Stimulated activated naive B cell treated with anti-CD40 and anti-IgM and Interleukin-4, amounts not matched to agents 10 μg/mL and 1 μg/mL and 100 μg/mL, for 72 hours (primary cell): ENCODE measurements at regions not wholly inside any gene's neighbourhood (a gene's known extent, or its start where the extent isn't known, plus 50 kb on each side); places are given as distances from the start of the nearest gene placed in this dataset.
"Not testable (repeated sequence)": the region's sequence is repeated elsewhere in the genome, so short reads cannot be mapped to it uniquely, and the experiment has no call there.

Experiments used
- ATAC-seq, 2 donors: fragments of 150-1000 bp; cut with Tn5 transposase; replicated peaks; 2 replicates each; pipeline ENCODE4 v1.10.0; 2021; ENCODE audit warnings: moderate library complexity in 1 of 2
- DNase-seq: peaks from one replicate; pipeline ENCODE4 v3.0.0; 2021
- H3K27ac Mint-ChIP-seq: one replicate; pipeline ENCODE4 v1.8.0; 2022; ENCODE audit warnings: mild to moderate bottlenecking, mixed read lengths
- H3K27me3 Mint-ChIP-seq, 2 donors: one replicate each; pipeline ENCODE4 v1.8.0; 2022; ENCODE audit warnings: mixed read lengths in 2 of 2
- H3K36me3 Mint-ChIP-seq, 2 donors: one replicate each; pipeline ENCODE4 v1.8.0; 2022; ENCODE audit warnings: mixed read lengths in 2 of 2, mild to moderate bottlenecking in 1 of 2
- H3K4me1 Mint-ChIP-seq, 2 donors: one replicate each; pipeline ENCODE4 v1.8.0; 2022; ENCODE audit warnings: mixed read lengths in 2 of 2, mild to moderate bottlenecking in 1 of 2
- H3K4me3 Mint-ChIP-seq, 2 donors: one replicate each; pipeline ENCODE4 v1.8.0; 2022; ENCODE audit warnings: mild to moderate bottlenecking in 2 of 2, mixed read lengths in 2 of 2, moderate library complexity in 1 of 2
- H3K9me3 Mint-ChIP-seq, 2 donors: one replicate each; pipeline ENCODE4 v1.8.0; 2022; ENCODE audit warnings: mixed read lengths in 2 of 2, mild to moderate bottlenecking in 1 of 2

- Mint-ChIP-seq H3K36me3 (no peaks in the 10 kb centered on the region), H3K4me1 (no peaks in the 10 kb centered on the region), H3K27ac (no peak overlapping the region), H3K4me3 (no peak overlapping the region), H3K9me3 (peaks cover 0 to 4% of the 10 kb centered on the region in 2 donors), H3K27me3 (no peaks in the 10 kb centered on the region)
- no peak for ATAC-seq
- DNase-seq: no peak
Measured at GRCh38 chrX:144716187-144716586, 531.1 kb upstream of the SPANXN1 start.

- DNase-seq (no peak), ATAC-seq (no peak)
- H3K9me3 Mint-ChIP-seq: peaks cover 3 to 5% of the 10 kb centered on the region in 2 donors
- no peak overlapping the region for H3K4me3 Mint-ChIP-seq
- no peaks in the 10 kb centered on the region for H3K36me3 Mint-ChIP-seq
- no peaks in the 10 kb centered on the region for H3K4me1 Mint-ChIP-seq
- H3K27ac Mint-ChIP-seq: no peak overlapping the region
- H3K27me3 Mint-ChIP-seq: no peaks in the 10 kb centered on the region
Measured at GRCh38 chrX:144717682-144718081, 529.6 kb upstream of the SPANXN1 start.

- H3K4me1 Mint-ChIP-seq: no peaks in the 10 kb centered on the region
- peaks cover 5 to 6% of the 10 kb centered on the region in 2 donors for H3K9me3 Mint-ChIP-seq
- ATAC-seq: no peak
- DNase-seq: no peak
- H3K36me3 Mint-ChIP-seq: no peaks in the 10 kb centered on the region
- H3K27me3 Mint-ChIP-seq: no peaks in the 10 kb centered on the region
- H3K27ac Mint-ChIP-seq: no peak overlapping the region
- H3K4me3 Mint-ChIP-seq: no peak overlapping the region
Measured at GRCh38 chrX:144722307-144722706, 525.0 kb upstream of the SPANXN1 start.

GRCh38 chrX:144730471-144730870 lies 516.8 kb upstream of the SPANXN1 start:
- ATAC-seq (no peak), DNase-seq (no peak)
- Mint-ChIP-seq H3K9me3 (peaks cover 0 to 1% of the 10 kb centered on the region in 2 donors), H3K4me1 (no peaks in the 10 kb centered on the region), H3K27me3 (no peaks in the 10 kb centered on the region), H3K36me3 (no peaks in the 10 kb centered on the region), H3K4me3 (no peak overlapping the region), H3K27ac (no peak overlapping the region)

- peaks cover 0 to 1% of the 10 kb centered on the region in 2 donors for H3K9me3 Mint-ChIP-seq
- DNase-seq (no peak), ATAC-seq (no peak)
- no peaks in the 10 kb centered on the region for H3K4me1 Mint-ChIP-seq
- H3K4me3 Mint-ChIP-seq: no peak overlapping the region
- no peaks in the 10 kb centered on the region for H3K36me3 Mint-ChIP-seq
- H3K27ac Mint-ChIP-seq: no peak overlapping the region
- no peaks in the 10 kb centered on the region for H3K27me3 Mint-ChIP-seq
Measured at GRCh38 chrX:144732588-144732987, 514.7 kb upstream of the SPANXN1 start.

GRCh38 chrX:144738246-144738645 lies 509.1 kb upstream of the SPANXN1 start:
- no peak overlapping the region for H3K27ac Mint-ChIP-seq
- no peak for ATAC-seq
- H3K9me3 Mint-ChIP-seq: no peaks in the 10 kb centered on the region
- H3K27me3 Mint-ChIP-seq: no peaks in the 10 kb centered on the region
- no peaks in the 10 kb centered on the region for H3K4me1 Mint-ChIP-seq
- no peak for DNase-seq
- no peak overlapping the region for H3K4me3 Mint-ChIP-seq
- H3K36me3 Mint-ChIP-seq: no peaks in the 10 kb centered on the region

GRCh38 chrX:144768540-144768939 lies 478.8 kb upstream of the SPANXN1 start:
- DNase-seq (no peak), ATAC-seq (no peak)
- Mint-ChIP-seq H3K36me3 (no peaks in the 10 kb centered on the region), H3K4me3 (no peak overlapping the region), H3K9me3 (no peaks in the 10 kb centered on the region), H3K27me3 (no peaks in the 10 kb centered on the region), H3K4me1 (no peaks in the 10 kb centered on the region), H3K27ac (no peak overlapping the region)

- H3K4me1 Mint-ChIP-seq, H3K36me3 Mint-ChIP-seq, H3K27ac Mint-ChIP-seq, H3K27me3 Mint-ChIP-seq, DNase-seq, ATAC-seq, H3K9me3 Mint-ChIP-seq, H3K4me3 Mint-ChIP-seq: not testable (repeated sequence)
Measured at GRCh38 chrX:144783528-144783927, 463.8 kb upstream of the SPANXN1 start.

GRCh38 chrX:144790148-144790547 lies 457.2 kb upstream of the SPANXN1 start:
- Mint-ChIP-seq H3K4me1 (no peaks in the 10 kb centered on the region), H3K4me3 (no peak overlapping the region), H3K9me3 (peaks cover 12 to 39% of the 10 kb centered on the region in 2 donors), H3K36me3 (no peaks in the 10 kb centered on the region), H3K27me3 (no peaks in the 10 kb centered on the region), H3K27ac (no peak overlapping the region)
- DNase-seq (no peak), ATAC-seq (no peak)

- DNase-seq: no peak
Measured at GRCh38 chrX:144791298-144791697, 456.0 kb upstream of the SPANXN1 start.

GRCh38 chrX:144798972-144799371 lies 448.3 kb upstream of the SPANXN1 start:
- H3K4me1 Mint-ChIP-seq: no peaks in the 10 kb centered on the region
- no peak overlapping the region for H3K4me3 Mint-ChIP-seq
- ATAC-seq (no peak), DNase-seq (no peak)
- H3K9me3 Mint-ChIP-seq: peaks cover 1 to 4% of the 10 kb centered on the region in 2 donors
- H3K27ac Mint-ChIP-seq: no peak overlapping the region
- no peaks in the 10 kb centered on the region for H3K27me3 Mint-ChIP-seq
- H3K36me3 Mint-ChIP-seq: no peaks in the 10 kb centered on the region

More at GRCh38 chrX:144791298-144791697, 456.0 kb upstream of the SPANXN1 start:
- no peaks in the 10 kb centered on the region for H3K27me3 Mint-ChIP-seq
- H3K27ac Mint-ChIP-seq: peak overlapping the region; percentile 44
- no peak overlapping the region for H3K4me3 Mint-ChIP-seq
- ATAC-seq: no peak
- H3K9me3 Mint-ChIP-seq: peaks cover 12 to 39% of the 10 kb centered on the region in 2 donors
- H3K4me1 Mint-ChIP-seq: no peaks in the 10 kb centered on the region
- no peaks in the 10 kb centered on the region for H3K36me3 Mint-ChIP-seq

- Mint-ChIP-seq H3K27ac (no peak overlapping the region), H3K4me1 (no peaks in the 10 kb centered on the region), H3K9me3 (peaks cover 1 to 4% of the 10 kb centered on the region in 2 donors), H3K4me3 (no peak overlapping the region), H3K27me3 (no peaks in the 10 kb centered on the region), H3K36me3 (no peaks in the 10 kb centered on the region)
- ATAC-seq: no peak
- no peak for DNase-seq
Measured at GRCh38 chrX:144801786-144802185, 445.5 kb upstream of the SPANXN1 start.

GRCh38 chrX:144809025-144809424 lies 438.3 kb upstream of the SPANXN1 start:
- H3K4me1 Mint-ChIP-seq: no peaks in the 10 kb centered on the region
- no peak overlapping the region for H3K4me3 Mint-ChIP-seq
- H3K36me3 Mint-ChIP-seq: no peaks in the 10 kb centered on the region
- ATAC-seq (no peak), DNase-seq (no peak)
- no peaks in the 10 kb centered on the region for H3K27me3 Mint-ChIP-seq
- peaks cover 3 to 5% of the 10 kb centered on the region in 2 donors for H3K9me3 Mint-ChIP-seq
- no peak overlapping the region for H3K27ac Mint-ChIP-seq

GRCh38 chrX:144810539-144810938 lies 436.8 kb upstream of the SPANXN1 start:
- no peak for DNase-seq
- no peak for ATAC-seq
- Mint-ChIP-seq H3K4me3 (no peak overlapping the region), H3K27ac (no peak overlapping the region), H3K27me3 (no peaks in the 10 kb centered on the region), H3K36me3 (no peaks in the 10 kb centered on the region), H3K9me3 (peaks cover 3 to 8% of the 10 kb centered on the region in 2 donors), H3K4me1 (no peaks in the 10 kb centered on the region)

GRCh38 chrX:144819406-144819805 lies 427.9 kb upstream of the SPANXN1 start:
- Mint-ChIP-seq H3K27ac (no peak overlapping the region), H3K4me1 (no peaks in the 10 kb centered on the region), H3K4me3 (no peak overlapping the region), H3K9me3 (peaks cover 6 to 7% of the 10 kb centered on the region in 2 donors), H3K36me3 (no peaks in the 10 kb centered on the region), H3K27me3 (no peaks in the 10 kb centered on the region)
- no peak for ATAC-seq
- no peak for DNase-seq

- Mint-ChIP-seq H3K36me3 (no peaks in the 10 kb centered on the region), H3K27ac (no peak overlapping the region), H3K4me1 (no peaks in the 10 kb centered on the region), H3K27me3 (no peaks in the 10 kb centered on the region), H3K4me3 (no peak overlapping the region), H3K9me3 (peaks cover 1 to 6% of the 10 kb centered on the region in 2 donors)
- no peak for DNase-seq
- no peak for ATAC-seq
Measured at GRCh38 chrX:144840616-144841015, 406.7 kb upstream of the SPANXN1 start.
